HepG2 (cell line): ENCODE measurements at regions not wholly inside any gene's neighbourhood (a gene's known extent, or its start where the extent isn't known, plus 50 kb on each side); places are given as distances from the start of the nearest gene placed in this dataset.

ENCODE experiments used
- ATAC-seq: fragments of 200-7000 bp; cut with Tn5 transposase; 3 replicates; pipeline ENCODE4 v1.9.1; 2020; ENCODE audit warnings: mild to moderate bottlenecking, moderate library complexity
- BruUV-seq: library from RNA; stranded (reverse); fragments of 400-500 nt; replicated peaks from 2 replicates; lab custom pipeline; 2021; lab: Mats Ljungman, UMichigan
- CTCF ChIA-PET: fragments of 300-600 bp; formaldehyde crosslinking; extraction: SDS; loops from one replicate; lab custom pipeline; 2021; ENCODE audit warnings: low total read pairs, inconsistent platforms, low intra/inter-chr PET ratio; lab: Yijun Ruan, JAX
- POLR2A ChIA-PET: fragments of 350-600 bp; sonication (Branson Sonifier 250); formaldehyde crosslinking; loops from one replicate; lab custom pipeline; 2020; ENCODE audit warnings: antibody characterized with exemption, inconsistent platforms; lab: Yijun Ruan, JAX
- DNase-seq: peaks from one replicate; pipeline ENCODE4 v3.0.0-alpha.2; 2015; ENCODE audit warnings: low spot score
- FAIRE-seq: peaks from 3 replicates; lab custom pipeline; 2011; peaks lifted over from hg19 to GRCh38; lab: Jason Lieb, UNC
- H2AFZ ChIP-seq: one replicate; pipeline ENCODE4 v1.6.1; 2011; ENCODE audit warnings: low read length, inconsistent platforms
- H3K27ac ChIP-seq: fragments of 300-600 bp; 3 replicates; pipeline ENCODE4 v1.8.0; 2011; ENCODE audit warnings: mixed run types, mild to moderate bottlenecking, mixed read lengths, low read length, inconsistent platforms; ENCODE audit not compliant: insufficient read depth; ENCODE audit errors: extremely low read length
- H3K27me3 ChIP-seq, 2 experiments: fragments of 200-600 bp in 1 of 2; 2 replicates in 1 of 2; 3 replicates in 1 of 2; pipeline versions ENCODE4 v1.6.0 to v1.8.0; 2011; ENCODE audit warnings: low read length in 2 of 2, mild to moderate bottlenecking in 2 of 2, moderate library complexity in 2 of 2, inconsistent platforms in 1 of 2; ENCODE audit not compliant: insufficient read depth in 2 of 2, control insufficient read depth in 1 of 2
- H3K36me3 ChIP-seq, 2 experiments: fragments of 200-600 bp in 1 of 2; replicated peaks in 1 of 2; 2 replicates in 1 of 2; 3 replicates in 1 of 2; pipeline versions ENCODE4 v1.5.1 to v1.8.0; 2011; ENCODE audit warnings: low read length in 2 of 2, inconsistent platforms in 1 of 2; ENCODE audit not compliant: insufficient read depth in 2 of 2, control insufficient read depth in 1 of 2
- H3K4me1 ChIP-seq: 2 replicates; pipeline ENCODE4 v1.5.1; 2012; ENCODE audit warnings: low read length, inconsistent platforms; ENCODE audit not compliant: insufficient read depth
- H3K4me2 ChIP-seq: 2 replicates; pipeline ENCODE4 v1.6.0; 2011; ENCODE audit warnings: low read depth, low read length, inconsistent platforms
- H3K4me3 ChIP-seq, 3 experiments: fragments of 200-600 bp in 1 of 3; sonication (generic), shearing (Covaris generic) in 1 of 3; replicated peaks in 1 of 3; 2 replicates each; pipeline ENCODE4 v1.5.1; 2011 to 2016; ENCODE audit warnings: low read length in 3 of 3, inconsistent platforms in 2 of 3, low read depth in 2 of 3, mild to moderate bottlenecking in 2 of 3, control low read depth in 1 of 3, mixed read lengths in 1 of 3; ENCODE audit not compliant: insufficient read depth in 1 of 3
- H3K79me2 ChIP-seq: one replicate; pipeline ENCODE4 v1.6.1; 2011; ENCODE audit warnings: low read length, inconsistent platforms; ENCODE audit not compliant: insufficient read depth
- H3K9ac ChIP-seq: 2 replicates; pipeline ENCODE4 v1.6.0; 2011; ENCODE audit warnings: mild to moderate bottlenecking, low read depth, low read length, inconsistent platforms; ENCODE audit not compliant: insufficient read depth
- H3K9me3 ChIP-seq: 2 replicates; pipeline ENCODE4 v1.5.1; 2012; ENCODE audit warnings: mild to moderate bottlenecking, low read length
- H4K20me1 ChIP-seq: 2 replicates; pipeline ENCODE4 v1.6.0; 2011; ENCODE audit warnings: inconsistent platforms, mild to moderate bottlenecking, low read length, moderate library complexity; ENCODE audit not compliant: insufficient read depth
- BORCS8-MEF2B ChIP-seq: sonication (generic); formaldehyde crosslinking; IDR thresholded peaks from 2 replicates; pipeline ENCODE4 v1.8.0; 2022; ENCODE audit warnings: mild to moderate bottlenecking, missing genetic modification reagents
- CBFB ChIP-seq: sonication (generic); formaldehyde crosslinking; IDR thresholded peaks from 2 replicates; pipeline ENCODE4 v1.4.0; 2020; ENCODE audit warnings: missing genetic modification reagents
- GFI1 ChIP-seq: sonication (generic); formaldehyde crosslinking; IDR thresholded peaks from 2 replicates; pipeline ENCODE4 v1.5.0; 2020; ENCODE audit warnings: missing genetic modification reagents, mild to moderate bottlenecking, borderline replicate concordance
- GTF3A ChIP-seq: sonication (generic); formaldehyde crosslinking; conservative IDR thresholded peaks from 2 replicates; pipeline ENCODE4 v1.4.0; 2020; ENCODE audit warnings: mild to moderate bottlenecking, missing genetic modification reagents
- KAT8 ChIP-seq: IDR thresholded peaks from 2 replicates; pipeline ENCODE4 v1.6.1; 2016; ENCODE audit warnings: missing genetic modification reagents, missing compliant biosample characterization
- KDM3A ChIP-seq: IDR thresholded peaks from 2 replicates; pipeline ENCODE4 v1.6.1; 2018; ENCODE audit warnings: low read depth, missing compliant biosample characterization
- NR2F1 ChIP-seq, 2 experiments: fragments of 450-650 bp in 1 of 2; formaldehyde crosslinking in 1 of 2; IDR thresholded peaks; 2 replicates each; pipeline versions ENCODE4 v1.5.0 to v1.6.1; 2016 to 2020; ENCODE audit warnings: mild to moderate bottlenecking in 1 of 2, missing compliant biosample characterization in 1 of 2, missing genetic modification reagents in 1 of 2, moderate library complexity in 1 of 2
- PLRG1 ChIP-seq: fragments of 450-650 bp; conservative IDR thresholded peaks from 2 replicates; pipeline ENCODE4 v1.6.1; 2016
- ZNF326 ChIP-seq: sonication (generic); formaldehyde crosslinking; IDR thresholded peaks from 2 replicates; pipeline ENCODE4 v1.4.0; 2020; ENCODE audit warnings: missing genetic modification reagents, borderline replicate concordance
- ZNF550 ChIP-seq: sonication (generic); formaldehyde crosslinking; IDR thresholded peaks from 2 replicates; pipeline ENCODE4 v1.4.0; 2020; ENCODE audit warnings: mild to moderate bottlenecking, missing genetic modification reagents, borderline replicate concordance
- ZNF644 ChIP-seq: IDR thresholded peaks from 2 replicates; pipeline ENCODE4 v1.6.1; 2016; ENCODE audit warnings: low read depth
- WGBS: methylation state at CpG from one replicate; pipeline ENCODE4 v1.1.6; 2017; ENCODE audit warnings: low lambda C conversion rate; 5-methylcytosine and 5-hydroxymethylcytosine counted together
- in situ Hi-C: cut with HindIII; loops from 2 replicates; pipeline ENCODE4 v1.10.0; 2017; ENCODE audit warnings: low pct_unique_long_range_greater_than_20kb; ENCODE audit not compliant: extremely low pct_ligation_motif_present
- intact Hi-C: fragments of 100-400 bp; cut with micrococcal nuclease; formaldehyde crosslinking; loops from one replicate; pipeline ENCODE4 v1.10.0; 2022; ENCODE audit not compliant: unreplicated experiment
- TF ChIP-seq, protein P1 (sequence below): sonication (generic); formaldehyde crosslinking; IDR thresholded peaks from 2 replicates; pipeline ENCODE4 v1.5.0; 2020; ENCODE audit warnings: mild to moderate bottlenecking, missing genetic modification reagents
- TF ChIP-seq, protein P2 (sequence below): sonication (generic); formaldehyde crosslinking; IDR thresholded peaks from 2 replicates; pipeline ENCODE4 v1.8.0; 2022; ENCODE audit warnings: missing genetic modification reagents, low read depth, mild to moderate bottlenecking, borderline replicate concordance

DNA sequence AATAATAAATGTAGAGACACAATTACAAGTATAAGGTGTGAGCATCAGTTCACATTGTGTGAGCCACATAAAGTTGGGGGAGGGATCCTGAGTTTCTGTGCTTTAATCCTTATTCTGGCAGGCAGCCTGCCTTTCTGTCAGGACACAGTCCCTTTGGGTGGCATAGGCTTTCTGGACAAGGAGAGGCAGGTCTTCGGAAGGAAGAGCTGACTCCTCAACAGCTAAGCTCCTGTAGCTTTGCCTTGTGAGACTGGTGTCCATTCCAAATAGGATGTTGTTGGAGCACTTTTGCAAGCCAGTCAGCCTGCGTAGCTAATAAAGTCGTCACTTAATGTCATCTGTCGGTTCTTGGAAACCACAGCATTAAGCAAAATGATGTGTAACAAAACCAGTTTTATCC lies 151.9 kb upstream of the MCTP2 start:
- ChIA-PET POLR2A (no interaction called here), CTCF (no interaction called here)
- whole genome bisulfite sequencing, result 10% methylated on average over 3 of the region's 4 CpGs
- in situ Hi-C loops, result no loop called here
- intact Hi-C loops, result no loop called here
- H3K36me3 ChIP-seq, result no peaks in the 10 kb centered on the region
- H3K79me2 ChIP-seq, result no peaks in the 10 kb centered on the region
- H3K27me3 ChIP-seq, result peaks cover 0 to 14% of the 10 kb centered on the region in 2 experiments; a peak in 2 of 5 replicates
- no peak overlapping the region for H3K4me2 ChIP-seq
- H3K4me1 ChIP-seq, result no peaks in the 10 kb centered on the region
- no peaks in the 10 kb centered on the region for H4K20me1 ChIP-seq
- FAIRE-seq (no peak), ATAC-seq (no peak), DNase-seq (no peak)
- BruUV-seq, result no TSS peak
- H3K4me3 ChIP-seq, result no peak overlapping the region
- no peaks in the 10 kb centered on the region for H3K9me3 ChIP-seq
- H3K27ac ChIP-seq, result no peak overlapping the region
- TF ChIP-seq KAT8 (CRISPR knock-in tag) (no peak), GTF3A (no peak), PLRG1 (no peak), ZNF550 (CRISPR knock-in tag) (no peak), CBFB (CRISPR knock-in tag) (no peak), BORCS8-MEF2B (CRISPR knock-in tag) (no peak), ZNF326 (no peak)
- TF ChIP-seq, protein P1, sequence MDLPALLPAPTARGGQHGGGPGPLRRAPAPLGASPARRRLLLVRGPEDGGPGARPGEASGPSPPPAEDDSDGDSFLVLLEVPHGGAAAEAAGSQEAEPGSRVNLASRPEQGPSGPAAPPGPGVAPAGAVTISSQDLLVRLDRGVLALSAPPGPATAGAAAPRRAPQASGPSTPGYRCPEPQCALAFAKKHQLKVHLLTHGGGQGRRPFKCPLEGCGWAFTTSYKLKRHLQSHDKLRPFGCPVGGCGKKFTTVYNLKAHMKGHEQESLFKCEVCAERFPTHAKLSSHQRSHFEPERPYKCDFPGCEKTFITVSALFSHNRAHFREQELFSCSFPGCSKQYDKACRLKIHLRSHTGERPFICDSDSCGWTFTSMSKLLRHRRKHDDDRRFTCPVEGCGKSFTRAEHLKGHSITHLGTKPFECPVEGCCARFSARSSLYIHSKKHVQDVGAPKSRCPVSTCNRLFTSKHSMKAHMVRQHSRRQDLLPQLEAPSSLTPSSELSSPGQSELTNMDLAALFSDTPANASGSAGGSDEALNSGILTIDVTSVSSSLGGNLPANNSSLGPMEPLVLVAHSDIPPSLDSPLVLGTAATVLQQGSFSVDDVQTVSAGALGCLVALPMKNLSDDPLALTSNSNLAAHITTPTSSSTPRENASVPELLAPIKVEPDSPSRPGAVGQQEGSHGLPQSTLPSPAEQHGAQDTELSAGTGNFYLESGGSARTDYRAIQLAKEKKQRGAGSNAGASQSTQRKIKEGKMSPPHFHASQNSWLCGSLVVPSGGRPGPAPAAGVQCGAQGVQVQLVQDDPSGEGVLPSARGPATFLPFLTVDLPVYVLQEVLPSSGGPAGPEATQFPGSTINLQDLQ (CRISPR knock-in tag), result no peak
- no peak overlapping the region for H3K9ac ChIP-seq
- no peak overlapping the region for H2AFZ ChIP-seq

DNA sequence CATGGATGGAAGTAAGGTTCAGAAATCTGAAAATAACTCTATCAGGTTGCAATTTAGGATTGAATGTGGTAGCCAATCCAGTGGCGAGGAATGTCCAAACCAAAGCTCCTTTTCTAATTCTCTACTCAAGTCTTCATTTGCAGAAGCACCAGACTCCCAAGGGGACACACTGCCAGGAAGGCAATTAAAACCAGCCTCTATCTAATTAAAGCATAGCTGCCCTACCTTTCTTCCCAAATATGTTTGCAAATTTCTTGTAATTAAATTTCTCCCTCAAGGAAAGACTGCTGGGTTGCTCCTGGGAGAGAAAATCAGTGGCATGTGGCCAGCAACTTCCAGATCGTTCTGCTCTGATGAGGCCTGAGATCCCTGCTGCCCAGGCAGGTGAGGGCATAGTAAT lies 153.4 kb upstream of the MCTP2 start:
- no TSS peak for BruUV-seq
- Histone ChIP-seq H3K27me3 (peaks cover 0 to 12% of the 10 kb centered on the region in 2 experiments; a peak in 2 of 5 replicates), H4K20me1 (no peaks in the 10 kb centered on the region), H3K9me3 (no peaks in the 10 kb centered on the region), H3K27ac (no peak overlapping the region), H3K36me3 (no peaks in the 10 kb centered on the region), H2AFZ (no peak overlapping the region), H3K9ac (no peak overlapping the region), H3K4me3 (no peak overlapping the region), H3K4me2 (no peak overlapping the region), H3K4me1 (no peaks in the 10 kb centered on the region), H3K79me2 (no peaks in the 10 kb centered on the region)
- ChIA-PET CTCF (no interaction called here), POLR2A (no interaction called here)
- intact Hi-C loops (no loop called here), in situ Hi-C loops (no loop called here)
- DNase-seq (no peak), FAIRE-seq (no peak), ATAC-seq (no peak)
- WGBS, result 6% methylated on average over 2 of the region's 2 CpGs
- TF ChIP-seq NR2F1 (CRISPR knock-in tag; IDR thresholded peaks at IDR 0.05) (no peak), ZNF644 (CRISPR knock-in tag) (no peak), GFI1 (no peak), ZNF326 (no peak), KDM3A (no peak)
- TF ChIP-seq, protein P2, sequence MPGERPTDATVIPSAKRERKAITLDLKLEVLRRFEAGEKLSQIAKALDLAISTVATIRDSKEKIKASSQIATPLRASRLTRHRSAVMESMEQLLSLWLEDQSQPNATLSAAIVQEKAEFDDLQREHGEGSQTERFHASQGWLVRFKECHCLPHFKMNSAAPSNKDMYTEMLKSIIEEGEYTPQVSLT (CRISPR knock-in tag), result no peak
